WERI-Rb-1 (cell line): ENCODE measurements at regions not wholly inside any gene's neighbourhood (a gene's known extent, or its start where the extent isn't known, plus 50 kb on each side); places are given as distances from the start of the nearest gene placed in this dataset.
A peak's percentile ranks its signal among the peaks of the same experiment; 100 is the strongest.

ENCODE experiments used
- DNase-seq: peaks from one replicate; pipeline ENCODE4 v3.0.0-alpha.2; 2020
- H3K27ac ChIP-seq: fragments of 250-450 bp; sonication (Bioruptor Pico); 2 replicates; pipeline ENCODE4 v1.5.1; 2020; ENCODE audit warnings: mild to moderate bottlenecking, moderate library complexity
- H3K27me3 ChIP-seq: fragments of 250-450 bp; sonication (Bioruptor Pico); 2 replicates; pipeline ENCODE4 v1.5.1; 2021; ENCODE audit warnings: mild to moderate bottlenecking, low read depth, moderate library complexity; ENCODE audit not compliant: insufficient read depth, severe bottlenecking
- H3K36me3 ChIP-seq: fragments of 250-450 bp; sonication (Bioruptor Pico); 2 replicates; pipeline ENCODE4 v1.5.1; 2020; ENCODE audit warnings: mild to moderate bottlenecking, moderate library complexity
- H3K4me3 ChIP-seq: 2 replicates; pipeline ENCODE4 v1.5.1; 2011; ENCODE audit warnings: low read depth, mild to moderate bottlenecking, control low read depth, low read length
- H3K9me3 ChIP-seq: fragments of 250-450 bp; sonication (Bioruptor Pico); 2 replicates; pipeline ENCODE4 v1.5.1; 2021; ENCODE audit warnings: mild to moderate bottlenecking, moderate library complexity; ENCODE audit not compliant: severe bottlenecking
- TF ChIP-seq, protein P1 (sequence below): IDR thresholded peaks from 2 replicates; pipeline ENCODE4 v1.5.1; 2011; ENCODE audit warnings: low read depth, mild to moderate bottlenecking, control low read depth, inconsistent platforms, low read length

DNA sequence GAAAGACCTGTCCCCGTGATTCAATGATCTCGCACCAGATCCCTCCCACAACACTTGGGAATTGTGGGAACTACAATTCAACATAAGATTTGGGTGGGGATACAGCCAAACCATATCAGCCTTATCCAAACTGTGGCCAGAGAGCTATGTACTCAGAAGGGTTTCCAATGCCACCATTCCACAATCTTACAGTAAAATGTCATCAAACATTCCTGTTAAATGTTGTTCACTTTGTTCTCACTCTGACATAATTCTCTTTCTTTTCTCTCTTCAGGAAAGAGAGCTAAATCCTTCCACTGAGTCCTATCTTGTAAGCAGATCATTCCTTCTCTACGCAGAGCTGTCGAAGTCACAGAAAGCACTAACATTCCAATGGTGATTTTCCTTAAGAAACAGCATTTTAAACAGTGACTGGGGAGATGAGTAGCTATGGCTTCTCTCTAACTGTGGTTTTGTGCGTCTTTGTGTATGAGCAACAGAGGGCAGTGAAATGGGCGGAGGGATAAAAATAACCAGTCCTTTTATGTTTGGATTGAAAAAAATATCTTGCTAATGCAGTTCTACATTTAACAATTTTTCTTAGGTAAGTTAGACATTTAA is 684.7 kb downstream of the EPHA4 start:
- TF ChIP-seq, protein P1, sequence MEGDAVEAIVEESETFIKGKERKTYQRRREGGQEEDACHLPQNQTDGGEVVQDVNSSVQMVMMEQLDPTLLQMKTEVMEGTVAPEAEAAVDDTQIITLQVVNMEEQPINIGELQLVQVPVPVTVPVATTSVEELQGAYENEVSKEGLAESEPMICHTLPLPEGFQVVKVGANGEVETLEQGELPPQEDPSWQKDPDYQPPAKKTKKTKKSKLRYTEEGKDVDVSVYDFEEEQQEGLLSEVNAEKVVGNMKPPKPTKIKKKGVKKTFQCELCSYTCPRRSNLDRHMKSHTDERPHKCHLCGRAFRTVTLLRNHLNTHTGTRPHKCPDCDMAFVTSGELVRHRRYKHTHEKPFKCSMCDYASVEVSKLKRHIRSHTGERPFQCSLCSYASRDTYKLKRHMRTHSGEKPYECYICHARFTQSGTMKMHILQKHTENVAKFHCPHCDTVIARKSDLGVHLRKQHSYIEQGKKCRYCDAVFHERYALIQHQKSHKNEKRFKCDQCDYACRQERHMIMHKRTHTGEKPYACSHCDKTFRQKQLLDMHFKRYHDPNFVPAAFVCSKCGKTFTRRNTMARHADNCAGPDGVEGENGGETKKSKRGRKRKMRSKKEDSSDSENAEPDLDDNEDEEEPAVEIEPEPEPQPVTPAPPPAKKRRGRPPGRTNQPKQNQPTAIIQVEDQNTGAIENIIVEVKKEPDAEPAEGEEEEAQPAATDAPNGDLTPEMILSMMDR = no peak

DNA sequence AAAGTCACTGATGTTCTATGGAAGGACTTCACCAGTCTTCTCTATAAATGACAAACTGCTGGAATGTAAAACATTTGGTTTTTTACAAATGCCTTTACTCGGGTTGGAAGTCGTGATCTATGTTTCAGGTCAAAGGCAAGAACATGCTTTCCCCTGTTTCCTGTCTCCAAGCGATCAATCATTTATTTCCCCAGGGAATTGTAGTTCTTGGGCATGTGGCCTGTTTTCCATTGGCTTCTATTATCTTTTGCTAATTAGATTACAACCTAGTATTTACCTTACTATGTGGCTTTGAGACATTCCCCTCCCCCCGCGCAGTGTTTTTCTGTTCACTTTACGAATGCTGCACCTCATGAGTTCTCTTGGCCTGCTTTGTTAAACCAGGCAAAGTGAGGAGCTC is 684.2 kb downstream of the EPHA4 start:
- DNase-seq = no peak
- no peaks in the 10 kb centered on the region for H3K27me3 ChIP-seq
- H3K36me3 ChIP-seq = no peaks in the 10 kb centered on the region
- H3K9me3 ChIP-seq = no peaks in the 10 kb centered on the region
- TF ChIP-seq, protein P1 = no peak
- no peak overlapping the region for H3K4me3 ChIP-seq
- no peak overlapping the region for H3K27ac ChIP-seq

More for the DNA sequence above, 684.7 kb downstream of the EPHA4 start:
- H3K27ac ChIP-seq = no peak overlapping the region
- H3K36me3 ChIP-seq = no peaks in the 10 kb centered on the region
- no peaks in the 10 kb centered on the region for H3K27me3 ChIP-seq
- no peak overlapping the region for H3K4me3 ChIP-seq
- no peaks in the 10 kb centered on the region for H3K9me3 ChIP-seq
- DNase-seq = no peak

DNA sequence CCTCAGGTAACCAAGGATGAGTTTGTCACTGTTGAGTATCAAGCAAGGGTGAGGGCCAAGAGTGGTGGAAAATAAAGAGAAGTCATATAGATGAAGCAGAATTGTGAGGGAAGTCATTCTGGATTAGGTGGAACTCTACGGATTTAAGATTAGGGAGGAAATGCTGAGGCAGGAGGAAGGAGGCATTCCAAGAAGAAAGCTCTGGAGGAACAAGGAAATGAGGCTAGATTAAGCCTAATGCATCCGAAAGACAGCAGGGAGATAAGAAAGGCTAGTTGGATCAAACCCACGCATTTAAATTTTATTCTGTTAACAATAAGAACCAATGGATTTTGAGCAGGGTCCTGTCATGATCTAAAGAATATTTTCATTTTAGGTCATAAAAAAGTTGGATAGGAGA is 681.2 kb downstream of the EPHA4 start:
- Histone ChIP-seq H3K4me3 (no peak overlapping the region), H3K27ac (no peak overlapping the region), H3K27me3 (no peaks in the 10 kb centered on the region), H3K36me3 (no peaks in the 10 kb centered on the region), H3K9me3 (no peaks in the 10 kb centered on the region)
- TF ChIP-seq, protein P1 = no peak
- no peak for DNase-seq

DNA sequence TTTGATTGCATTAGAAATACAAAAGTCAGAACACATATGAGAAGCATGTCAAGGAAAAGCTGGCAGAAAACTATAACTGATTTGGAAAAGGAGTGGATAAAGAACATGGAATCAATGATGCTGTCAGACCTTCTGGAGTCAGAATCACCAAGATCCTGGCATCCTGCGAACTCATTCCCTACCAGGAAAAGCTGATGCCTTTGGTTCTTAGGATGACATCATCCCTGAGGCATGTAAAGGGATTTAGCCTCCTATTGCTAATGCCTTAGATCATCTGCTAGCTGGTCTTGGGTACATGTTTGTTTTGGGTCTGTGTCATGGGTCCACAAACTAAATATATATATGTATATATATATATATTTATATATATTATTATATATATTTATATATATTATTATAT is 680.7 kb downstream of the EPHA4 start:
- Histone ChIP-seq H3K27ac (no peak overlapping the region), H3K36me3 (no peaks in the 10 kb centered on the region), H3K4me3 (no peak overlapping the region), H3K27me3 (no peaks in the 10 kb centered on the region), H3K9me3 (no peaks in the 10 kb centered on the region)
- TF ChIP-seq, protein P1 = no peak
- peak; percentile 10 for DNase-seq

DNA sequence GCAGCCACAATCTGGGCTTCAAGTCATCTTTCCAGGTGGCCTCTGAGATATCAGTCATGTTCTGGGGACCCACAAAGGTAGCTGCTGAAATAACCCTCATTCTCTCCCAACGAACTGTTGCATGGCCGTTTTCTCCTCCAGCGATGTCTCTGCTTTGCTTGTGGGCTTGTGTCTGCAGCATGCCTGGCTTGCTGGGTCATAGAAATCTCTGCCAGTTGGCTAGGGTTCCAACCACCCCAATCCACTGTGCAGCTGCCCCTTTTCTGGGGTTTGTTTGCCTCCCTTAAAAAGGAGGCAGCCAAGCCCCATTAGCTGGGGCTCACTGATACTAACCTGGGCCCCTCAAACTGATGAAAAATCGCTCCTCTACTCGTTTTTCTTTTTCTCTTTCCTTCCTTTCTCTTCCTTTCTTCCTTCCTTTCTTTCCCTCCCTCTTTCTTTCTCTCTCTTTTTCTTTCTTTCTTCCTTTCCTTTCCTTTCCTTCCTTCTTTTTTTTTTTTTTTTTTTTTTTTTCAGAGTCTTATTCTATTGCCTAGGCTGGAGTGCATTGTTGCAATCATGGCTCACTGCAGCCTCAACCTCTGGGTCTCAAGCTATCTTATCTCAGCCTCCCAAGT is 680.0 kb downstream of the EPHA4 start:
- DNase-seq = no peak

More for the DNA sequence above, 680.0 kb downstream of the EPHA4 start:
- H3K27ac ChIP-seq = no peak overlapping the region
- H3K27me3 ChIP-seq = no peaks in the 10 kb centered on the region
- TF ChIP-seq, protein P1 = no peak
- H3K36me3 ChIP-seq = no peaks in the 10 kb centered on the region
- H3K4me3 ChIP-seq = no peak overlapping the region
- H3K9me3 ChIP-seq = no peaks in the 10 kb centered on the region
